ENCODE measurements at regions not wholly inside any gene's neighbourhood (a gene's known extent, or its start where the extent isn't known, plus 50 kb on each side); places are given as distances from the start of the nearest gene placed in this dataset.

GRCh38 chr20:11101696-11102095 lies 427.9 kb upstream of the JAG1 start:
- H3K36me3 ChIP-seq, result no peaks in the 10 kb centered on the region
- intact Hi-C loops (cut with micrococcal nuclease), result no loop called here
- no peak for DNase-seq
- H3K4me1 ChIP-seq, result no peaks in the 10 kb centered on the region
- H3K27me3 ChIP-seq (ENCODE audit: low read depth), result no peaks in the 10 kb centered on the region
- H3K9me3 ChIP-seq (replicated peaks), result no peaks in the 10 kb centered on the region
- H3K4me3 ChIP-seq, result no peak overlapping the region
- no peak overlapping the region for H3K27ac ChIP-seq (replicated peaks)
- no peak for TF ChIP-seq CTCF (IDR thresholded peaks at IDR 0.05; ENCODE audit: borderline replicate concordance)

- intact Hi-C loops (cut with micrococcal nuclease), result no loop called here
- Histone ChIP-seq H3K4me3 (no peak overlapping the region), H3K4me1 (peaks cover 15% of the 10 kb centered on the region), H3K27ac (replicated peaks) (no peak overlapping the region), H3K27me3 (ENCODE audit: low read depth) (no peaks in the 10 kb centered on the region), H3K36me3 (no peaks in the 10 kb centered on the region), H3K9me3 (replicated peaks) (no peaks in the 10 kb centered on the region)
- no peak for DNase-seq
- TF ChIP-seq CTCF (IDR thresholded peaks at IDR 0.05; ENCODE audit: borderline replicate concordance), result no peak
Measured at GRCh38 chr20:11103866-11104265, 430.1 kb upstream of the JAG1 start.

GRCh38 chr20:11108102-11108810 lies 434.5 kb upstream of the JAG1 start:
- H3K36me3 ChIP-seq, result no peaks in the 10 kb centered on the region
- no peak for TF ChIP-seq CTCF (IDR thresholded peaks at IDR 0.05; ENCODE audit: borderline replicate concordance)
- no peak overlapping the region for H3K4me3 ChIP-seq
- DNase-seq, result peak; percentile 26
- peaks cover 20% of the 10 kb centered on the region for H3K4me1 ChIP-seq
- peak overlapping the region; percentile 54 for H3K27ac ChIP-seq (replicated peaks)
- H3K27me3 ChIP-seq (ENCODE audit: low read depth), result no peaks in the 10 kb centered on the region
- H3K9me3 ChIP-seq (replicated peaks), result no peaks in the 10 kb centered on the region
- intact Hi-C loops (cut with micrococcal nuclease), result no loop called here

- no peak for DNase-seq
- intact Hi-C loops (cut with micrococcal nuclease), result no loop called here
- Histone ChIP-seq H3K9me3 (replicated peaks) (no peaks in the 10 kb centered on the region), H3K27me3 (ENCODE audit: low read depth) (no peaks in the 10 kb centered on the region), H3K27ac (replicated peaks) (no peak overlapping the region), H3K4me3 (no peak overlapping the region), H3K36me3 (no peaks in the 10 kb centered on the region), H3K4me1 (peaks cover 26% of the 10 kb centered on the region)
- no peak for TF ChIP-seq CTCF (IDR thresholded peaks at IDR 0.05; ENCODE audit: borderline replicate concordance)
Measured at GRCh38 chr20:11110535-11110934, 436.7 kb upstream of the JAG1 start.

- Histone ChIP-seq H3K4me3 (no peak overlapping the region), H3K9me3 (replicated peaks) (no peaks in the 10 kb centered on the region), H3K27me3 (ENCODE audit: low read depth) (no peaks in the 10 kb centered on the region), H3K27ac (replicated peaks) (no peak overlapping the region), H3K4me1 (peaks cover 26% of the 10 kb centered on the region), H3K36me3 (no peaks in the 10 kb centered on the region)
- TF ChIP-seq CTCF (IDR thresholded peaks at IDR 0.05; ENCODE audit: borderline replicate concordance), result no peak
- DNase-seq, result no peak
- intact Hi-C loops (cut with micrococcal nuclease), result no loop called here
Measured at GRCh38 chr20:11111191-11111590, 437.4 kb upstream of the JAG1 start.
